Esophagus muscularis mucosa (tissue), 4 donors: ENCODE measurements at regions not wholly inside any gene's neighbourhood (a gene's known extent, or its start where the extent isn't known, plus 50 kb on each side); places are given as distances from the start of the nearest gene placed in this dataset.

ENCODE experiments used
- DNase-seq: peaks from one replicate; pipeline ENCODE4 v3.0.0-alpha.2; 2017; ENCODE audit errors: extremely low spot score
- H3K27ac ChIP-seq, 4 donors: fragments of 200-600 bp; sonication (generic); replicated peaks in 1 of 4; 1 replicate in 3 of 4; 2 replicates in 1 of 4; pipeline ENCODE4 v1.5.1; 2016 to 2019; ENCODE audit warnings: mild to moderate bottlenecking in 1 of 4
- H3K27me3 ChIP-seq, 4 donors: fragments of 200-600 bp; sonication (generic); one replicate each; pipeline versions ENCODE4 v1.5.1 to v1.6.0; 2016 to 2019
- H3K36me3 ChIP-seq, 4 donors: fragments of 200-600 bp; sonication (generic); one replicate each; pipeline ENCODE4 v1.5.1; 2016 to 2019
- H3K4me1 ChIP-seq, 4 donors: fragments of 200-600 bp; sonication (generic); one replicate each; pipeline ENCODE4 v1.5.1; 2016 to 2019
- H3K4me3 ChIP-seq, 4 donors: fragments of 200-600 bp; sonication (generic); 1 replicate in 2 of 4; 2 replicates in 2 of 4; pipeline ENCODE4 v1.5.1; 2016 to 2019; ENCODE audit warnings: mild to moderate bottlenecking in 4 of 4, moderate library complexity in 1 of 4
- H3K9me3 ChIP-seq, 4 donors: fragments of 200-600 bp; sonication (generic); 1 replicate in 3 of 4; 2 replicates in 1 of 4; pipeline ENCODE4 v1.5.1; 2016 to 2019
- CTCF ChIP-seq, 3 experiments: fragments of 200-600 bp in 2 of 3; fragments of 450-650 bp in 1 of 3; sonication (generic) in 2 of 3; IDR thresholded peaks; one replicate each; pipeline ENCODE4 v1.5.1; 2017 to 2019; ENCODE audit warnings: antibody characterized with exemption in 3 of 3, mild to moderate bottlenecking in 2 of 3, moderate library complexity in 1 of 3
- EP300 ChIP-seq: sonication (generic); formaldehyde crosslinking; IDR thresholded peaks from one replicate; pipeline ENCODE4 v1.6.1; 2017; ENCODE audit warnings: antibody characterized with exemption
- POLR2A ChIP-seq: fragments of 450-650 bp; IDR thresholded peaks from one replicate; pipeline ENCODE4 v1.6.1; 2017; ENCODE audit warnings: antibody characterized with exemption, moderate library complexity, mild to moderate bottlenecking, low read depth
- POLR2AphosphoS5 ChIP-seq, 2 donors: sonication (generic); formaldehyde crosslinking; IDR thresholded peaks; one replicate each; pipeline ENCODE4 v1.6.1; 2017; ENCODE audit warnings: antibody characterized with exemption in 2 of 2
- WGBS: methylation state at CpG from one replicate; pipeline ENCODE4 v1.1.5; 2018; 5-methylcytosine and 5-hydroxymethylcytosine counted together
- intact Hi-C: fragments of 100-400 bp; cut with DNase I; formaldehyde crosslinking; loops from one replicate; pipeline ENCODE4 v1.15.1; 2023

- Histone ChIP-seq H3K36me3 (no peaks in the 10 kb centered on the region), H3K27me3 (no peaks in the 10 kb centered on the region), H3K4me3 (no peak overlapping the region), H3K27ac (no peak overlapping the region), H3K9me3 (no peaks in the 10 kb centered on the region), H3K4me1 (no peaks in the 10 kb centered on the region)
- TF ChIP-seq POLR2A = no peak
- no peak for TF ChIP-seq EP300
- TF ChIP-seq CTCF (IDR thresholded peaks at IDR 0.05) = no peak
- TF ChIP-seq POLR2AphosphoS5 (IDR thresholded peaks at IDR 0.05) = no peak
- intact Hi-C loops = no loop called here
- DNase-seq = no peak
- 87% methylated on average over 1 of the region's 1 CpG for WGBS
Measured at GRCh38 chr20:23195636-23196035, 109.5 kb upstream of the CD93 start.

- Histone ChIP-seq H3K36me3 (no peaks in the 10 kb centered on the region), H3K4me3 (no peak overlapping the region), H3K9me3 (no peaks in the 10 kb centered on the region), H3K27ac (no peak overlapping the region), H3K4me1 (no peaks in the 10 kb centered on the region), H3K27me3 (no peaks in the 10 kb centered on the region)
- DNase-seq = no peak
- WGBS = 73% methylated on average over 5 of the region's 5 CpGs
- no peak for TF ChIP-seq CTCF (IDR thresholded peaks at IDR 0.05)
- no peak for TF ChIP-seq EP300
- no peak for TF ChIP-seq POLR2A
- no peak for TF ChIP-seq POLR2AphosphoS5 (IDR thresholded peaks at IDR 0.05)
- intact Hi-C loops = no loop called here
Measured at GRCh38 chr20:23193801-23194384, 107.8 kb upstream of the CD93 start.

GRCh38 chr20:23192469-23192868 lies 106.3 kb upstream of the CD93 start:
- TF ChIP-seq EP300 = no peak
- no peak for TF ChIP-seq CTCF (IDR thresholded peaks at IDR 0.05)
- TF ChIP-seq POLR2A = no peak
- no peak for TF ChIP-seq POLR2AphosphoS5 (IDR thresholded peaks at IDR 0.05)
- H3K9me3 ChIP-seq = no peaks in the 10 kb centered on the region
- DNase-seq = no peak
- no peaks in the 10 kb centered on the region for H3K36me3 ChIP-seq
- peaks cover 0 to 6% (median 0%) of the 10 kb centered on the region in 4 donors for H3K4me1 ChIP-seq
- no peak overlapping the region for H3K27ac ChIP-seq
- 95% methylated on average over 3 of the region's 3 CpGs for WGBS
- no peak overlapping the region for H3K4me3 ChIP-seq
- H3K27me3 ChIP-seq = peaks cover 0 to under 1% (median 0%) of the 10 kb centered on the region in 4 donors
- intact Hi-C loops = no loop called here

- WGBS = 85% methylated on average over 3 of the region's 3 CpGs
- H3K4me1 ChIP-seq = peaks cover 0 to 8% (median 0%) of the 10 kb centered on the region in 4 donors
- H3K36me3 ChIP-seq = no peaks in the 10 kb centered on the region
- no peak for DNase-seq
- H3K27me3 ChIP-seq = peaks cover 0 to 9% (median 0%) of the 10 kb centered on the region in 4 donors
- H3K4me3 ChIP-seq = no peak overlapping the region
- no peak overlapping the region for H3K27ac ChIP-seq
- no peaks in the 10 kb centered on the region for H3K9me3 ChIP-seq
- intact Hi-C loops = no loop called here
- no peak for TF ChIP-seq EP300
- TF ChIP-seq POLR2A = no peak
- TF ChIP-seq POLR2AphosphoS5 (IDR thresholded peaks at IDR 0.05) = no peak
- TF ChIP-seq CTCF (IDR thresholded peaks at IDR 0.05) = no peak
Measured at GRCh38 chr20:23190557-23190956, 104.4 kb upstream of the CD93 start.

- intact Hi-C loops = no loop called here
- no peak overlapping the region for H3K27ac ChIP-seq
- no peak for DNase-seq
- no peaks in the 10 kb centered on the region for H3K9me3 ChIP-seq
- peaks cover 0 to 8% (median 0%) of the 10 kb centered on the region in 4 donors for H3K4me1 ChIP-seq
- 80% methylated on average over 9 of the region's 9 CpGs for WGBS
- peaks cover 0 to 9% (median 0%) of the 10 kb centered on the region in 4 donors for H3K27me3 ChIP-seq
- no peak overlapping the region for H3K4me3 ChIP-seq
- H3K36me3 ChIP-seq = no peaks in the 10 kb centered on the region
- TF ChIP-seq POLR2A (no peak), EP300 (no peak), POLR2AphosphoS5 (IDR thresholded peaks at IDR 0.05) (no peak), CTCF (IDR thresholded peaks at IDR 0.05) (no peak)
Measured at GRCh38 chr20:23189854-23190253, 103.7 kb upstream of the CD93 start.
